Hematopoietic multipotent progenitor cell (in vitro differentiated cells): ENCODE measurements at regions not wholly inside any gene's neighbourhood (a gene's known extent, or its start where the extent isn't known, plus 50 kb on each side); places are given as distances from the start of the nearest gene placed in this dataset.
"Not testable (repeated sequence)": the region's sequence is repeated elsewhere in the genome, so short reads cannot be mapped to it uniquely, and the experiment has no call there.

Experiments used
- DNase-seq, 3 donors: peaks; one replicate each; pipeline ENCODE4 v3.0.0-alpha.2; 2011 to 2015; ENCODE audit warnings: low read depth in 2 of 3, low spot score in 2 of 3

GRCh38 chr6:51289041-51289440 lies 470.4 kb downstream of the TFAP2B start:
- no peak for DNase-seq

GRCh38 chr6:51292659-51293058 lies 474.0 kb downstream of the TFAP2B start:
- DNase-seq = no peak

GRCh38 chr6:51299621-51300380 lies 481.1 kb downstream of the TFAP2B start:
- no peak for DNase-seq

GRCh38 chr6:51300510-51300909 lies 481.8 kb downstream of the TFAP2B start:
- DNase-seq = no peak

GRCh38 chr6:51301962-51302361 lies 483.3 kb downstream of the TFAP2B start:
- no peak for DNase-seq

- DNase-seq = no peak
Measured at GRCh38 chr6:51302431-51302830, 483.8 kb downstream of the TFAP2B start.

GRCh38 chr6:51303338-51303737 lies 484.7 kb downstream of the TFAP2B start:
- DNase-seq = peak in 1 of 3 donors; percentile 52

- DNase-seq = no peak
Measured at GRCh38 chr6:51314965-51315364, 496.3 kb downstream of the TFAP2B start.

- no peak for DNase-seq
Measured at GRCh38 chr6:51318674-51319073, 500.0 kb downstream of the TFAP2B start.

GRCh38 chr6:51321477-51321876 lies 502.8 kb downstream of the TFAP2B start:
- not testable (repeated sequence) for DNase-seq

- DNase-seq = no peak
Measured at GRCh38 chr6:51322505-51322904, 503.8 kb downstream of the TFAP2B start.

GRCh38 chr6:51323056-51323455 lies 504.4 kb downstream of the TFAP2B start:
- DNase-seq = no peak

GRCh38 chr6:51330971-51331370 lies 512.3 kb downstream of the TFAP2B start:
- no peak for DNase-seq

GRCh38 chr6:51335543-51335942 lies 516.9 kb downstream of the TFAP2B start:
- DNase-seq = no peak

GRCh38 chr6:51336185-51336584 lies 517.5 kb downstream of the TFAP2B start:
- DNase-seq = no peak

- no peak for DNase-seq
Measured at GRCh38 chr6:51337277-51337676, 518.6 kb downstream of the TFAP2B start.

GRCh38 chr6:51339108-51339507 lies 520.4 kb downstream of the TFAP2B start:
- no peak for DNase-seq

- no peak for DNase-seq
Measured at GRCh38 chr6:51339728-51340127, 521.1 kb downstream of the TFAP2B start.

GRCh38 chr6:51342393-51342792 lies 523.7 kb downstream of the TFAP2B start:
- no peak for DNase-seq

- DNase-seq = no peak
Measured at GRCh38 chr6:51349857-51350256, 531.2 kb downstream of the TFAP2B start.

GRCh38 chr6:51350308-51350904 lies 531.7 kb downstream of the TFAP2B start:
- DNase-seq = peak in 2 of 3 donors; percentile 7 to 62

GRCh38 chr6:51352506-51353029 lies 533.9 kb downstream of the TFAP2B start:
- no peak for DNase-seq
